ENCODE measurements at regions not wholly inside any gene's neighbourhood (a gene's known extent, or its start where the extent isn't known, plus 50 kb on each side); places are given as distances from the start of the nearest gene placed in this dataset.

DNA sequence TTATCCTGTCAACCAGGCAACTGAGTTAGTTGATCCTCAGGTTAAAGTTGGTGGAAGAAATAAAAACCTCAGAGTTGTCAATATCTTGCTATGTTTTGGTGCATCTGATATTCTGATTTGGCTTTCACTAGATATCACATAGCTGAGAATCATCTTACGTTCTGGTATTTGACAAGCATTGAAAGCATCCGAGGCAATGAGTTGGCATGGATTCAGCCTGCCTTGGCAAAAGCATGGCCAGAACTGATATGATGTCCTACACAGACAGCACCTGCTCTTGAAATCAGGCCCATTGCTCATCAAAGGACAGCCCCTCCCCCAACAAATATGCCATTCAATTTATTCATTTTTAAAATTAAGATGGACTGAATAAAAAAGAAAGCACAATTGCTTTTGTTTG, 320.7 kb upstream of the ATP2B1 start:
- Histone ChIP-seq H2BK120ac (ENCODE audit: low read depth, low read length) (no peak overlapping the region), H3K9ac (ENCODE audit: low read length) (no peak overlapping the region), H4K8ac (ENCODE audit: low read depth, low read length) (no peak overlapping the region), H3K4me2 (ENCODE audit: low read length) (no peak overlapping the region), H3K4me1 (ENCODE audit: control insufficient read depth, low read depth, low read length) (no peaks in the 10 kb centered on the region), H3K18ac (ENCODE audit: low read length) (no peak overlapping the region), H3K27ac (ENCODE audit: low read depth, low read length) (no peak overlapping the region), H2BK5ac (ENCODE audit: low read length) (no peak overlapping the region), H4K5ac (ENCODE audit: low read length) (no peak overlapping the region), H3K79me1 (ENCODE audit: low read length) (no peaks in the 10 kb centered on the region), H3K56ac (ENCODE audit: low read length) (no peak overlapping the region), H3K27me3 (ENCODE audit: insufficient read depth, low read length, poor library complexity) (no peaks in the 10 kb centered on the region), H2AK5ac (ENCODE audit: low read length) (no peak overlapping the region), H3K36me3 (ENCODE audit: control insufficient read depth, insufficient read depth, low read length) (no peaks in the 10 kb centered on the region), H3K4ac (ENCODE audit: low read depth, low read length) (no peak overlapping the region), H3K4me3 (ENCODE audit: low read length) (no peak overlapping the region), H3K79me2 (ENCODE audit: control insufficient read depth, insufficient read depth, low read length) (no peaks in the 10 kb centered on the region), H3K23ac (ENCODE audit: low read length) (no peak overlapping the region), H2BK15ac (replicated peaks; ENCODE audit: low read depth) (no peak overlapping the region)
- WGBS (ENCODE audit: extremely low coverage, insufficient coverage, low lambda C conversion rate) = no CpG with 5 or more reads among the region's 2 CpGs
- DNase-seq = no peak

DNA sequence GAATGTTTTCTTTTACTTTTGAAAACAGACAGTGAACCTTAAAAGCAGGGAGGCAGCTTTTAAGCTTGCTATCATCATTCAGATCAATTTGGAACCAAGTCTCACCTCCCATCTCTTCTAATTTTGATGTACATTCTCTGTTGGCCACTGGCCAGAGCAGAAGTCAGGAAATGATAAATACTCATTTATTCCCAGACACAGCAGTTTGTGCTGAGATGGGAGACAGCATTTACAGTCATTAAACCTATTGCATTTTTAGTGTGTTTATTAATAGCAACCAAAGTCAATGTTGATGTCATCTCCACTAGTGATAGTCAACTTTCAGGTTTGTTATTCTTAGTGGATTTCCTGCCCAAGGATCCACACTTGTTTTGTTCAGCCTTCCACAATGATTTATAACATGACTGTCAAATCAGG, 320.0 kb upstream of the ATP2B1 start:
- Histone ChIP-seq H4K5ac (ENCODE audit: low read length) (no peak overlapping the region), H3K18ac (ENCODE audit: low read length) (no peak overlapping the region), H2BK5ac (ENCODE audit: low read length) (no peak overlapping the region), H3K9ac (ENCODE audit: low read length) (no peak overlapping the region), H3K79me1 (ENCODE audit: low read length) (no peaks in the 10 kb centered on the region), H3K4me2 (ENCODE audit: low read length) (no peak overlapping the region), H2BK15ac (replicated peaks; ENCODE audit: low read depth) (no peak overlapping the region), H3K4ac (ENCODE audit: low read depth, low read length) (no peak overlapping the region), H3K79me2 (ENCODE audit: control insufficient read depth, insufficient read depth, low read length) (no peaks in the 10 kb centered on the region), H3K27ac (ENCODE audit: low read depth, low read length) (no peak overlapping the region), H4K8ac (ENCODE audit: low read depth, low read length) (no peak overlapping the region), H3K4me1 (ENCODE audit: control insufficient read depth, low read depth, low read length) (no peaks in the 10 kb centered on the region), H3K27me3 (ENCODE audit: insufficient read depth, low read length, poor library complexity) (no peaks in the 10 kb centered on the region), H2AK5ac (ENCODE audit: low read length) (no peak overlapping the region), H3K4me3 (ENCODE audit: low read length) (no peak overlapping the region), H3K23ac (ENCODE audit: low read length) (no peak overlapping the region), H3K36me3 (ENCODE audit: control insufficient read depth, insufficient read depth, low read length) (no peaks in the 10 kb centered on the region), H2BK120ac (ENCODE audit: low read depth, low read length) (no peak overlapping the region), H3K56ac (ENCODE audit: low read length) (no peak overlapping the region)
- DNase-seq = no peak

DNA sequence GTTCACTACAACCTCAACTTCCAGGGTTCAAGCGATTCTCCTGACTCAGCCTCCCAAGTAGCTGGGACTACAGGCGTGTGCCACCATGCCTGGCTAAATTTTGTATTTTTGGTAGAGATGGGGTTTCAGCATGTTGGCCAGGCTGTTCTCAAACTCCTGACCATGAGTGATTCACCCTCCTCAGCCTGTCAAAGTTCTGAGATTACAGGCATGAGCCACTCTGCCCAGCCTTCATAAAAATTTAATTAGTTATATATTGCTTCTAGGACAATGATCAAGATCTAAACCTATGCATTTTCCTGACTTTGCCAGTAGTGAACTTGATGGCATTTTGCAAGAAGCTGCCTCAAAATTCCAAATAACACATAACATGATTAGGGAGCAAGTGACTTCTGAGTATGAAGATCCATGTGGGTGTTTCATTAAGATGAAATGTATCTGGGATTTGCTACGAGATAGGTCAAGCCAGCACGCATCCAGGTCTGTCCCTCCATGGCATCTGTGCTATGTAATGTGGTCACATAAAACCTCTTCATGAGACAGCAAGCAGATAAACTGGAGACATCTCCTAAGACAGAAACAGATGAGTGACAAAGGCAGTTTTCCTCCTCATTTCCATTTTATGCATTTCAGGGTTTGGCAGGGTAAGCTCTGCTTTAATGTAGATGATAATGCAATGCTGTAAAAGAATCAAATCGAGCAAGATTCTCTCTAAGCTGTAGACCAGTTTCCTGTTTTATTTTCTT, 319.4 kb upstream of the ATP2B1 start:
- Histone ChIP-seq H3K4me2 (ENCODE audit: low read length) (no peak overlapping the region), H3K79me1 (ENCODE audit: low read length) (no peaks in the 10 kb centered on the region), H3K27me3 (ENCODE audit: insufficient read depth, low read length, poor library complexity) (no peaks in the 10 kb centered on the region), H2BK15ac (replicated peaks; ENCODE audit: low read depth) (no peak overlapping the region), H3K36me3 (ENCODE audit: control insufficient read depth, insufficient read depth, low read length) (no peaks in the 10 kb centered on the region), H2AK5ac (ENCODE audit: low read length) (no peak overlapping the region), H3K18ac (ENCODE audit: low read length) (no peak overlapping the region), H4K8ac (ENCODE audit: low read depth, low read length) (no peak overlapping the region), H3K23ac (ENCODE audit: low read length) (no peak overlapping the region), H3K4ac (ENCODE audit: low read depth, low read length) (no peak overlapping the region), H3K56ac (ENCODE audit: low read length) (no peak overlapping the region), H3K79me2 (ENCODE audit: control insufficient read depth, insufficient read depth, low read length) (no peaks in the 10 kb centered on the region), H3K9ac (ENCODE audit: low read length) (no peak overlapping the region), H2BK5ac (ENCODE audit: low read length) (no peak overlapping the region), H2BK120ac (ENCODE audit: low read depth, low read length) (no peak overlapping the region), H3K4me3 (ENCODE audit: low read length) (no peak overlapping the region), H4K5ac (ENCODE audit: low read length) (no peak overlapping the region), H3K27ac (ENCODE audit: low read depth, low read length) (no peak overlapping the region), H3K4me1 (ENCODE audit: control insufficient read depth, low read depth, low read length) (no peaks in the 10 kb centered on the region)
- no CpG with 5 or more reads among the region's 5 CpGs for WGBS (ENCODE audit: extremely low coverage, insufficient coverage, low lambda C conversion rate)
- no peak for DNase-seq

DNA sequence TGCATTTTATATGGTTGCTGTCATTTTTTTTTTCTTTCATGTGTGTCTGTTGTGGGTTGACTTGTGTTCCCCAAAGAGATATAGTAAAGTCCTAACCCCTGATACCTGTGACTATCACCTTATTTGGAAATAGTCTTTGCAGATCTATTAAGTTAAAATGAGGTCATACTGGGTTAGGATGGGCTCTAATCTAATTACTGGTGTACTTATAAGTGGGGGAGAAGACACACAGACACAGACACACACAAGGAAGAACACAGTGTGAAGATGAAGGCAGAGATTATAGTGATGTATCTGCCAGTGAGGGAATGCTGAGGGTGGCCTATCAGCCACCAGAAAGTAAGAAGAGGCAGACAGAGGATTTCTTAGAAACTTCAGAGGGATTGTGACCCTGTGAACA, 318.4 kb upstream of the ATP2B1 start:
- no peak overlapping the region for H2BK120ac ChIP-seq (ENCODE audit: low read depth, low read length)

DNA sequence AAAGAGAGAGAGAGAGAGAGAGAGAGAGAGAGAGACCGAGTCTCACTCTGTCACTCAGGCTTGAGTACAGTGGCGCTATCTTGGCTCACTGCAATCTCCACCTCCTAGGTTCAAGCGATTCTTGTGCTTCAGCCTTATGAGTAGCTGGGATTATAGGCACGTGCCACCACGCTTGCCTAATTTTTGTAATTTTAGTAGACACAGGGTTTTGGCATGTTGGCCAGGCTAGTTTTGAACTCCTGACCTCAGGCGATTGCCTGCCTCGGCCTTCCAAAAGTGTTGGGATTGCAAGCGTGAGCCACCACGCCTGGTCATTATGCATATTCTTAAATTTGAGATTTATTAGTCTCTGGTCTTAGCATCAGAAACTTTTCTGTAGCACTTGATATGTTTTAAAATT, 317.9 kb upstream of the ATP2B1 start:
- Histone ChIP-seq H2BK5ac (ENCODE audit: low read length) (no peak overlapping the region), H3K27ac (ENCODE audit: low read depth, low read length) (no peak overlapping the region), H3K79me2 (ENCODE audit: control insufficient read depth, insufficient read depth, low read length) (no peaks in the 10 kb centered on the region), H2BK15ac (replicated peaks; ENCODE audit: low read depth) (no peak overlapping the region), H4K8ac (ENCODE audit: low read depth, low read length) (no peak overlapping the region), H4K5ac (ENCODE audit: low read length) (no peak overlapping the region), H3K4ac (ENCODE audit: low read depth, low read length) (no peak overlapping the region), H3K4me1 (ENCODE audit: control insufficient read depth, low read depth, low read length) (no peaks in the 10 kb centered on the region), H3K18ac (ENCODE audit: low read length) (no peak overlapping the region), H3K4me2 (ENCODE audit: low read length) (no peak overlapping the region), H2AK5ac (ENCODE audit: low read length) (no peak overlapping the region), H3K36me3 (ENCODE audit: control insufficient read depth, insufficient read depth, low read length) (no peaks in the 10 kb centered on the region), H3K23ac (ENCODE audit: low read length) (no peak overlapping the region), H3K9ac (ENCODE audit: low read length) (no peak overlapping the region), H3K4me3 (ENCODE audit: low read length) (no peak overlapping the region), H3K79me1 (ENCODE audit: low read length) (no peaks in the 10 kb centered on the region), H3K56ac (ENCODE audit: low read length) (no peak overlapping the region), H3K27me3 (ENCODE audit: insufficient read depth, low read length, poor library complexity) (no peaks in the 10 kb centered on the region), H2BK120ac (ENCODE audit: low read depth, low read length) (no peak overlapping the region)
- DNase-seq = no peak
- WGBS (ENCODE audit: extremely low coverage, insufficient coverage, low lambda C conversion rate) = no CpG with 5 or more reads among the region's 9 CpGs

More for the DNA sequence above, 318.4 kb upstream of the ATP2B1 start:
- H3K36me3 ChIP-seq (ENCODE audit: control insufficient read depth, insufficient read depth, low read length) = no peaks in the 10 kb centered on the region
- no peak overlapping the region for H4K5ac ChIP-seq (ENCODE audit: low read length)
- no peak overlapping the region for H3K27ac ChIP-seq (ENCODE audit: low read depth, low read length)
- H3K4me3 ChIP-seq (ENCODE audit: low read length) = no peak overlapping the region
- no peak overlapping the region for H3K4ac ChIP-seq (ENCODE audit: low read depth, low read length)
- H2AK5ac ChIP-seq (ENCODE audit: low read length) = no peak overlapping the region
- no peak overlapping the region for H3K18ac ChIP-seq (ENCODE audit: low read length)
- no peak for DNase-seq
- no peaks in the 10 kb centered on the region for H3K4me1 ChIP-seq (ENCODE audit: control insufficient read depth, low read depth, low read length)
- H3K23ac ChIP-seq (ENCODE audit: low read length) = no peak overlapping the region
- H3K79me2 ChIP-seq (ENCODE audit: control insufficient read depth, insufficient read depth, low read length) = no peaks in the 10 kb centered on the region
- H3K4me2 ChIP-seq (ENCODE audit: low read length) = no peak overlapping the region
- no peak overlapping the region for H4K8ac ChIP-seq (ENCODE audit: low read depth, low read length)
- no peak overlapping the region for H3K9ac ChIP-seq (ENCODE audit: low read length)
- no peaks in the 10 kb centered on the region for H3K79me1 ChIP-seq (ENCODE audit: low read length)
- H3K27me3 ChIP-seq (ENCODE audit: insufficient read depth, low read length, poor library complexity) = no peaks in the 10 kb centered on the region
- no peak overlapping the region for H2BK5ac ChIP-seq (ENCODE audit: low read length)
- H3K56ac ChIP-seq (ENCODE audit: low read length) = no peak overlapping the region
- no peak overlapping the region for H2BK15ac ChIP-seq (replicated peaks; ENCODE audit: low read depth)

DNA sequence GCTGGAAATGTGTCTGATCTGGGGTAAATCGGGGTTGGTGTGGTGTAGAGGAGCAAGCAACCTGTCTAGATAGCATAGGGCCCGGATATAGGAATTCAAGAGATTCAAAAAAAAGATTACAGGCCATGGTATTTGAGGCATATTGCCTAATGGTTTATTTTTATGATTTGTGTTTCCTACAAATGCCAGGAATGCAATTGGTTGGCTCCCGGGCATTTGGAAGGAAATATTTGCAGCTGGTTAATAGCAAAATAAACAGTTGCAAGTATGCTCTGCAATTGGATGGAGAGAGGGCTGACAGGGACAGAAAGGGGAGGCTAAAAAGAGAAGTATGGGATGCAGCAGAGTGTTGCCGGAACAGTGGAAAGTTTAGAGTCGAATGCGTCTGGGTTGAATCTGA, 315.6 kb upstream of the ATP2B1 start:
- no peaks in the 10 kb centered on the region for H3K4me1 ChIP-seq (ENCODE audit: control insufficient read depth, low read depth, low read length)
- H3K9ac ChIP-seq (ENCODE audit: low read length) = no peak overlapping the region
- H3K4me3 ChIP-seq (ENCODE audit: low read length) = no peak overlapping the region
- H3K4me2 ChIP-seq (ENCODE audit: low read length) = no peak overlapping the region
- no peak overlapping the region for H4K8ac ChIP-seq (ENCODE audit: low read depth, low read length)
- no peak overlapping the region for H4K5ac ChIP-seq (ENCODE audit: low read length)
- no peak overlapping the region for H3K4ac ChIP-seq (ENCODE audit: low read depth, low read length)
- no peak overlapping the region for H2BK5ac ChIP-seq (ENCODE audit: low read length)
- no peaks in the 10 kb centered on the region for H3K27me3 ChIP-seq (ENCODE audit: insufficient read depth, low read length, poor library complexity)
- no peaks in the 10 kb centered on the region for H3K36me3 ChIP-seq (ENCODE audit: control insufficient read depth, insufficient read depth, low read length)
- H2BK15ac ChIP-seq (replicated peaks; ENCODE audit: low read depth) = no peak overlapping the region
- H2AK5ac ChIP-seq (ENCODE audit: low read length) = no peak overlapping the region
- H3K23ac ChIP-seq (ENCODE audit: low read length) = no peak overlapping the region
- no peaks in the 10 kb centered on the region for H3K79me2 ChIP-seq (ENCODE audit: control insufficient read depth, insufficient read depth, low read length)
- WGBS (ENCODE audit: extremely low coverage, insufficient coverage, low lambda C conversion rate) = no CpG with 5 or more reads among the region's 6 CpGs
- no peak overlapping the region for H3K18ac ChIP-seq (ENCODE audit: low read length)
- no peak for DNase-seq
- H3K56ac ChIP-seq (ENCODE audit: low read length) = no peak overlapping the region
- H2BK120ac ChIP-seq (ENCODE audit: low read depth, low read length) = no peak overlapping the region
- H3K27ac ChIP-seq (ENCODE audit: low read depth, low read length) = no peak overlapping the region
- H3K79me1 ChIP-seq (ENCODE audit: low read length) = no peaks in the 10 kb centered on the region

All from mesendoderm (in vitro differentiated cells).